Right lobe of liver (tissue), 6 donors: ENCODE measurements at regions not wholly inside any gene's neighbourhood (a gene's known extent, or its start where the extent isn't known, plus 50 kb on each side); places are given as distances from the start of the nearest gene placed in this dataset.

ENCODE experiments used
- ATAC-seq, 4 donors: fragments of 200-7000 bp; cut with Tn5 transposase; one replicate each; pipeline ENCODE4 v1.9.1; 2020; ENCODE audit warnings: mild to moderate bottlenecking in 4 of 4, moderate library complexity in 4 of 4
- DNase-seq, 3 donors: peaks; one replicate each; pipeline ENCODE4 v3.0.0-alpha.2; 2020
- H3K27ac ChIP-seq, 3 donors: fragments of 200-600 bp; one replicate each; pipeline ENCODE4 v1.8.0; 2022
- H3K27me3 ChIP-seq, 2 donors: fragments of 200-600 bp; one replicate each; pipeline ENCODE4 v1.8.0; 2022
- H3K36me3 ChIP-seq, 4 donors: fragments of 200-600 bp; sonication (generic) in 1 of 4; one replicate each; pipeline versions ENCODE4 v1.5.1 to v1.8.0; 2017 to 2022; ENCODE audit warnings: control low read depth in 1 of 4
- H3K4me1 ChIP-seq, 4 donors: fragments of 200-600 bp; sonication (generic) in 1 of 4; one replicate each; pipeline versions ENCODE4 v1.5.1 to v1.8.0; 2017 to 2022; ENCODE audit warnings: control low read depth in 1 of 4
- H3K4me3 ChIP-seq, 3 donors: fragments of 200-600 bp; one replicate each; pipeline ENCODE4 v1.8.0; 2022
- H3K9me3 ChIP-seq, 4 donors: fragments of 200-600 bp; sonication (generic) in 1 of 4; one replicate each; pipeline versions ENCODE4 v1.5.1 to v1.8.0; 2017 to 2022; ENCODE audit warnings: control low read depth in 1 of 4
- CTCF ChIP-seq, 4 donors: fragments of 200-600 bp in 3 of 4; fragments of 450-650 bp in 1 of 4; IDR thresholded peaks; one replicate each; pipeline versions ENCODE4 v1.5.1 to v1.8.0; 2016 to 2022; ENCODE audit warnings: antibody characterized with exemption in 4 of 4, mild to moderate bottlenecking in 2 of 4
- POLR2A ChIP-seq: fragments of 450-650 bp; IDR thresholded peaks from one replicate; pipeline ENCODE4 v1.6.1; 2017; ENCODE audit warnings: antibody characterized with exemption, mild to moderate bottlenecking
- WGBS: methylation state at CpG from one replicate; pipeline ENCODE4 v1.1.6; 2018; ENCODE audit warnings: low coverage, low lambda C conversion rate; ENCODE audit not compliant: insufficient coverage; ENCODE audit errors: missing lambda C conversion rate; 5-methylcytosine and 5-hydroxymethylcytosine counted together
- intact Hi-C, 2 donors: fragments of 100-400 bp; cut with DNase I; formaldehyde crosslinking; loops; one replicate each; pipeline versions ENCODE4 v1.11.2 to v1.14.1; 2022
- donor health status: DM: no; HTN: yes; CAD: no.
- donor health status: DM: no; HTN: no; CAD: no.
- donor health status: DM: no; HTN: no; CAD: no.
- donor health status: DM: no; HTN: yes; CAD: no.
- donor health status: DM: no; HTN: yes; CAD: no.

- WGBS = 38% methylated on average over 4 of the region's 4 CpGs
- Histone ChIP-seq H3K4me1 (no peaks in the 10 kb centered on the region), H3K9me3 (no peaks in the 10 kb centered on the region), H3K27me3 (no peaks in the 10 kb centered on the region), H3K27ac (no peak overlapping the region), H3K36me3 (no peaks in the 10 kb centered on the region), H3K4me3 (no peak overlapping the region)
- DNase-seq (no peak), ATAC-seq (peak in 2 of 4 donors; percentile 16 to 32)
- intact Hi-C loops = no loop called here
- TF ChIP-seq POLR2A (no peak), CTCF (IDR thresholded peaks at IDR 0.05) (no peak)
Observed at GRCh38 chr6:55046869-55047422, 127.4 kb upstream of the HCRTR2 start.

GRCh38 chr6:55047451-55048044 lies 126.8 kb upstream of the HCRTR2 start:
- Histone ChIP-seq H3K4me3 (no peak overlapping the region), H3K36me3 (no peaks in the 10 kb centered on the region), H3K9me3 (no peaks in the 10 kb centered on the region), H3K4me1 (no peaks in the 10 kb centered on the region), H3K27me3 (no peaks in the 10 kb centered on the region), H3K27ac (no peak overlapping the region)
- no peak for DNase-seq
- intact Hi-C loops = no loop called here
- TF ChIP-seq CTCF (IDR thresholded peaks at IDR 0.05) (no peak), POLR2A (no peak)
- ATAC-seq = peak in 2 of 4 donors; percentile 35 to 36
- 34% methylated on average over 2 of the region's 2 CpGs for WGBS

- TF ChIP-seq CTCF (IDR thresholded peaks at IDR 0.05) = no peak
- TF ChIP-seq POLR2A = no peak
- ATAC-seq = peak in 1 of 4 donors; percentile 17
Observed at GRCh38 chr6:55049866-55050265, 124.4 kb upstream of the HCRTR2 start.

GRCh38 chr6:55052846-55053245 lies 121.5 kb upstream of the HCRTR2 start:
- intact Hi-C loops = no loop called here
- no peak overlapping the region for H3K4me3 ChIP-seq
- TF ChIP-seq POLR2A = no peak
- no peak for TF ChIP-seq CTCF (IDR thresholded peaks at IDR 0.05)
- H3K27me3 ChIP-seq = no peaks in the 10 kb centered on the region
- no peaks in the 10 kb centered on the region for H3K4me1 ChIP-seq
- H3K9me3 ChIP-seq = no peaks in the 10 kb centered on the region
- H3K36me3 ChIP-seq = no peaks in the 10 kb centered on the region
- H3K27ac ChIP-seq = no peak overlapping the region
- ATAC-seq (no peak), DNase-seq (no peak)

More at GRCh38 chr6:55049866-55050265, 124.4 kb upstream of the HCRTR2 start:
- intact Hi-C loops = no loop called here
- DNase-seq = no peak
- Histone ChIP-seq H3K27me3 (no peaks in the 10 kb centered on the region), H3K27ac (no peak overlapping the region), H3K4me1 (no peaks in the 10 kb centered on the region), H3K36me3 (no peaks in the 10 kb centered on the region), H3K4me3 (no peak overlapping the region), H3K9me3 (no peaks in the 10 kb centered on the region)
- WGBS = 86% methylated on average over 1 of the region's 1 CpG

- Histone ChIP-seq H3K4me3 (no peak overlapping the region), H3K9me3 (no peaks in the 10 kb centered on the region), H3K27me3 (no peaks in the 10 kb centered on the region), H3K36me3 (no peaks in the 10 kb centered on the region), H3K4me1 (no peaks in the 10 kb centered on the region), H3K27ac (no peak overlapping the region)
- intact Hi-C loops = no loop called here
- no peak for TF ChIP-seq CTCF (IDR thresholded peaks at IDR 0.05)
- TF ChIP-seq POLR2A = no peak
- DNase-seq = no peak
- ATAC-seq = no peak
Observed at GRCh38 chr6:55058682-55059081, 115.6 kb upstream of the HCRTR2 start.
